ENCODE measurements at regions not wholly inside any gene's neighbourhood (a gene's known extent, or its start where the extent isn't known, plus 50 kb on each side); places are given as distances from the start of the nearest gene placed in this dataset.
"Not testable (repeated sequence)": the region's sequence is repeated elsewhere in the genome, so short reads cannot be mapped to it uniquely, and the experiment has no call there.

DNA sequence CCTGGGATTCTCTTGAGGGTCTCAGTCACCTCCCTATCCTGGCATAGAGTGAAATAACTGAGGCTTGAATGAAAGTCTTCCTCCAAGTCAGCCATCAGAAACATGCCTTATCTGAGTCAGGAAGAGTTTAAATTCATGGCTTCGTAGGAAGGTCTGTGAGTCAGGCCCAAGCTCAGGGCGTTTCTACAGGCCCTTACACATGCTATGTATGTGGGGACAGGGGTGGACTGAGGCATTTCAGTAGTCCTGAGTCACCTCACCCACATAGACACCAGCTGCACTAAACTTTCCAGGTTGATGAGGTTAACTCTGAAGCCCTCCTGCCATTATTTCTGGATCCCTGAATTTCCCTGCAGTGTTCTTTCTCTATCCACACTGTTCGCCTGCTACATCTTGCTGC is 134.6 kb upstream of the RCN1 start:
- no peak for DNase-seq

DNA sequence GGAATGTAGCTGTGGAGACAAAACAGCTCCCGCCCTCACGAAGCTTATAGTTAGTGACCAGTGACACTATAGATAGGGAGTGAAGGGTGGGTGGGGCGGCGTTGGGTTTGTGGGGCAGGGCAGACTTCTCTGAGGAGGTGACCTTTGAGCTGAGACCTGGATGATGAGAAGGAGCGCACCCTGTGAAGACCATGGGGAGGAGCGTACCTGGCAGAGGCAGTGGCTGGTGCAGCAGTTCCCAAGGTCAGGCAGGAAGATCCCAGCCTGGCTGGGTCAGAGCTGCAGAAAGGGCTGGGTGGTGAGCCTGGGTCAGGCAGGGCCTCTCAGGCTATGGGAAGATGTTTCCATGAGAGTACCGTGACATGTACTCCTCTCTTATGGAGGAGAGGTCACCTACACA is 135.0 kb upstream of the RCN1 start:
- no peak for DNase-seq

DNA sequence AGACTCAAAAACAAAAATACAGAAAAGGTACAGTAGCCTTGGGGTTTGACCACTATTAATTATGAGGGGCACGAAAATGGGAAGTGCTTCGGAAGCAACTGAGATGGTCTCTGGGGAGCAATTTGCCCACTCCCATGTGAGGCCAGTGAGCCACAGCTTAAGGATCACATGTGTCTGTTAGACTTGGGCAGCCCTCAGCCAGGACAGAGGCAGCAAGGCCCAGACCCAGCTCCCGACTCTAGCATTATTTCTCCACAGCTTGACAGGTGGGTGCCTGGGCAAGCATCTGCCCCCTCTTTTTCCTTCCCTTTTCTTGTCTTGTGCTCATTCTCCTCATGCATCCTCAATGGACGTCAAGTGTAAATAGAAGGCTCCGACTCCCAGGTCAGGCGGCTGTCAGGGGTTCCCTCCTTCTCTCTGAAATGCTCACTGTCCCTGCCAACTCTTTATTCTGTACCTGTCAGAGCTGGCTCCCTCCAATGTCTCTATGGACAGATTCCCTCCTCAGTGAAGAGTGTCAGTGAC is 137.0 kb upstream of the RCN1 start:
- DNase-seq: no peak

DNA sequence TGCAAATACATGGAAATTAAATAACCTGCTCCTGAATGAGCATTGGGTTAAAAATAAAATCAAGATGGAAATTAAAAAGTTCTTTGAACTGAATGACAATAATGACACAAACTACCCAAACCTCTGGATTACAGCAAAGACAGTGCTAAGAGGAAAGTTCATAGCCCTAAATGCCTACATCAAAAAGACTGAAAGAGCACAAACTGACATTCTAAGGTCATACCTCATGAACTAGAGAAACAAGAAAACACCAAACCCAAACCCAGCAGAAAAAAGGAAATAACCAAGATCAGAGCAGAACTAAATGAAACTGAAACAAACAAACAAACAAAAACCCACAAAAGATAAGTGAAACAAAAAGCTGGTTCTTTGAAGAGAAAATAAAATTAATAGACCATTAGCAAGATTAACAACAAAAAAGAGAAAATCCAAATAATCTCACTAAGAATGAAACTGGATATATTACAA is 138.6 kb upstream of the PAX6 start:
- DNase-seq: not testable (repeated sequence)

DNA sequence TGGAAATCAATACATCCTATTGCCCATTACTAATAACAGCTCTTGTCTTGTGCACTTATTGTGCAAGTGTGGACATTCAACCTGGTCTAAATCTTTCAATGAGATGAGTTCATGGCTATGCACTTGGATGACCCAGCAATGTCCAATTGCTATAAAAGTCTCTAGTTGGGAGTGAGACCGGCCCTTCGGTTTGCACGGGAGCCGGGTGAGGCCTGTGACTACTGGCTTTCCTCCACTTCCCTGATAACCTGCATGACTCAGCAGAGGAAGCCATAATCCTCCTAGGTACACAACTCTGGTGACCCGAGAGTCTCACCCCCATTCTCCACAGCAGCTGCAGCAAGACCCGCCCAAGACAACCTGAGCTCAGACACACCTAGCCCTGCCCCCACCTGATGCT is 135.9 kb upstream of the PAX6 start:
- DNase-seq: no peak

DNA sequence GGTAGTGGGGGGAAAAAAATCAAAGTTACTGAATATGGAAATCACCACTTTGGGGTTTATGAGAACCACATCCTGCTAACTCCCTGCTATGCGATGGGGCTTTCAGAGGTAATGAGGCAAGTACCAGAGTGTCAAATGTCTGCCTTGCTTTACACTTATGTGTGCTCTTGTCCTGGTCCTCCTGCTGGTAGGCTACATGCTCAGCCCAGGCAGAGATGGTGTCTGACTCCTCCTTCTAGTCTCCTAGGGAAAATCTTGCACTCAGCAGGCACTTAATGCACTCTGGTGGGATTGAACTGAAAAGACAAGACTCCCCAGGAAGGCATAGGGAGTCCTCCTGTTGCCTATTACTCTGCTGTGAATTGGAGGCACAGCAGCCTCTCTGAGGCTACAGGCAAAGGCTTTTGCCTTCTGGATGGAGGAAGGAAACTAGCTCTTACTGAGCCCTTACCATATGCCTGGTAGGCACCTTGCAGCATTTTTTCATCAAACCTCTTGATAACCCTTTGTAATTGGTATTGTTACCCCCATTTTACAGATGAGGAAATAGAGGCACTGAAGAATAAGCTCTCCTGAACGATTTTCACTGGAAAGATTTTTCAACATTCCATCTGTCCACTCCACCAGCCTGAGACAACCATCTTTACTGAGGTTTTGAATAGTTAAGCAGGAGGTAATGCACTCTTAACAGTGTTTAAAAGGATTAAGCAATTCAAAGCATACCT is 132.1 kb upstream of the PAX6 start:
- DNase-seq: no peak

DNA sequence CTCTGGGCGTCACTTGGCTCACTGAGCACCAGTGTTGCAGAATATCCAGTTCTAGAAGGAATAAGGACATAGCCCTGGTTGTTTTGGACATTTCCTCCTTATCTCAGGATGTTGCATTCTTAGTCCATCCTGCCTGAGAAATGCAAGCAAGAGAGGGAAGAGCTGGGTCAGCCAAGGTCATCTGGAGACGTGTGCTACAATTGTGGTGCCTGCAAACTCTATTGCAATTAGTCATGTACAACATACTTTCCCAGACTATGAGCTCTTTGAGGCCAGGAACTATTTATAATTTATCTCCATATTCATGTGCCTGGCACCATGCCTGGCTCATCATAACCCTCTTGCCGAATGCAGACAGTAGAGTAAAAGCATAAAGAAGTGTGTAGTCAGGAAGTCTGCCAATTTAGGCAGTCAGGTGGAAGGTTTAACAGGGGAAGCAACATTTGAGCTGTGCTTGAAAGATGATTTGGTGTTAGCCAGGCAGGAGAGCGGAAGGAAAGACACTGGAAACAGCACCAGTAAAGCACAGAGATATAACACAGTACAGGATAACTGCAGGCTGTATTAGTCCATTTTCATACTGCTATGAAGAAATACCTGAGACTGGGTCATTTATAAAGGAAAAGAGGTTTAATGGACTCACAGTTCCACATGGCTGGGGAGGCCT is 129.4 kb upstream of the PAX6 start:
- no peak for DNase-seq

DNA sequence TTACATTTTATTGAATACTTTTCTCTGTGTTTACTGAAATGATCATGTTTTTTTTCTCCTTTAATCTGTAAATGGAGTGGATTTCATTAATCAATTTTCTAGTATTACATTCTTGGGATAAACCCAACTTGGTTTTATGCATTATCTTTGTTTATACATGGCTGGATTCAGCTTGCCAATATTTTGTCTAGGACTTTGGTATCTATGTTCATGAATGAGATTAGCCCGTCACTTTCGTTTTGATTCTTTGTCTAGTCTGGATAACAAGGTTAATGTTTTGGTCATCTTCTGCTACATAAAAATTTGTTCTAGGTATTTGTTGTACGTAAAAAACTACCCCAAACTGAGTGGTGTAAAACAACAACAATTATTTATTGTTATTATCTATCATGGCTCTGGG is 127.9 kb upstream of the PAX6 start:
- DNase-seq: no peak

DNA sequence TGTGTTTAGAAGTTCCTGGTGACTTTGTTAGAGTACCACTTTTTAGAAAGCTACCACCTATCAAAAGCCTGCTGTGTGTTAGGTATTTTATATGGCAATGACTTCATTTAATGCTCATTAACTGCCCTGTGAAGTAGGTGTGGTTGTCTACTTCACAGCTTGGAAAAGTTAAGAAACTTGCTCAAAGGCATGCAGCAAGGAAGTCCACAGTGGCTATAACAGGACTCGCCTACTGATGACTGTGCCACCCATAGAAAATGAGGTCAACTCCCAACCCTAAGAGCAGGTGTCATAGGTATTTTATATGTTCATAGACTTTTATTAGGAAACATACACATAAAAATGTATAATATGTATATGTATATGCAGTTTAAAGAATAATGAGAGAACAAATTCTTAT is 125.2 kb upstream of the PAX6 start:
- DNase-seq: no peak

DNA sequence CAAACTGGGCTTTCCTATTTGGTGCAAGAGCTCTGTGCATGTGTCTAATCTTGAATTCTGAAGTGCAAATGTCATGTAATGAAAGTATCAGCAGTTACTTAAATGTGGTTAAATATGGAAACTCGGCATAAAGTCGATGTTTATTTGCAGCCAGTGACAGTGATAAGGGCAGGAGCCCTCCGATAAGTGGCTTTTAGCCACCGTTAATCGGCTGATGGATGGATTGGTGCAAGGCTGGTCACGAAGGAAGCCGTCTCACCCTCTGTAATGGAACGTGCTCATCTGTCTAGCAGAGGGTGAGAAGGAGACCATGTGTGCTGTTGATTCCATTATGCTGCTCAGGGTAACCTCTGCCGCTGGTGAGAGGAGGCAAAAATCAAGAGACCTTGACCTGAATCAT is 121.8 kb upstream of the PAX6 start:
- DNase-seq: no peak

DNA sequence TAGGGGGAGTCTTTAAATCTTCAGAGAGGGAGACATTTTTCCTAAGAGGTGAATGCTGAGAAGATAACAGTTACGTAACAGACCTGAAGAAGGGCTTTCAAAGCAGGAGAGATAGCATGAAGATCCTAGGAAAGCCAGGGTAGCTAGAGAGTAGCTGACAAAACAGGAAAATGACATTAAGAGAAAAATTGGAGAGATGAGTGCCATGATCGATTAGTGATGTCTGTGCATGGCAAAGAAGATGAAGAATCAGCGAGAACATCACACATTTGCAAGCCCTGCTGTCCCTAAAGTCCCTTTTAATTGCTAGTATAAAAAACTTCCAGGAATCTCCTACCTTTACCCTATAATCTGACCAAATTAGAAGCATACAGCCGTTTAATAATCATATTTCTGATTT is 116.9 kb upstream of the PAX6 start:
- DNase-seq: no peak

DNA sequence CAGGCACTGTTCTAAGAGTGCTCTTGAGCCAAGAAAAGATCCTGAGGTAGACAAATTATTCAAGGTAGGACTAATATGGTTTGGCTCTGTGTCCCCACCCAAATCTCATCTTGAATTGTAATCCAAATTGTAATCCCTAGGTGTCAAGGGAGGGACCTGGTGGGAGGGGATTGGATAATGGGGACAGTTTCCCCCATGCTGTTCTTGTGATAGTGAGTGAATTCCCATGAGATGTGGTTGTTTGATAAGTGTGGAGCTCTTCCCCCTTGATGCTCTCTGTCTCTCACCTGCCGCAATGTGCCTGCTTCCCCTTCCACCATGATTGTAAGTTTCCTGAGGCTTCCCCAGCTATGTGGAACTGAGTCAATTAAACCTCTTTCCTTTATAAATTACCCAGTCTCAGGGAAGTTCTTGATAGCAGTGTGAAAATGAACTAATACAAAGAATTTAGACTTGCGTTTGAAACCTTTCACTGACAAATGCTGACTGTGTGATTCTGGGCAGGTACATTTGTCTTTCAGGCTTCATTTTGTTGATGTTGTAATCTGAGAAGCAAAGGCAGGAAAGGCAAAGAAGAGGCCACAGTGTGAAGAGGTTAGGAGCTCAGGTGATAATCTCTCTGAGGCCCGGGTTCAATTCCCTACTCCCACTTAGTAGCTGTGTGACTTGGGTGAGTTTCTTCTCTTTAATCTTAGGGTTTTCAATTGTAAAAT is 115.8 kb upstream of the PAX6 start:
- DNase-seq: no peak

DNA sequence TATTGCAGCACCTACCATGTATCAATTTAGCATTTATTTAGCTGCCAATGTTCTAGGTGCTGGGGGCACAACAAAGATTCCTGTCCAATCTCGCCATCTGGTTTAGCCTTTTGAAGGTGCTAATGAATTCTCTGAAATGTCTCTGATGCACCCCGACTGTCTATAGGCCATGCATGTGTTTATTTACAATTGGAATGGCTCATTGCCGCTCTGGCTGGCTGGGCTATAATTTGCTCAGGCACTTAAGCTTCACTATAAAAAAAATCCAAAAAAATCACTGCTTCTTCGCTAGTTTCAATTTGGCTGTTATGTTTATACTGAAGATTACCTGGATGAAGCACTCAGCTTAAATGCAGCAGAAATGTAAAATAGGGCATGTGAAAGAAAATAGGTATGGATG is 115.0 kb upstream of the PAX6 start:
- no peak for DNase-seq

DNA sequence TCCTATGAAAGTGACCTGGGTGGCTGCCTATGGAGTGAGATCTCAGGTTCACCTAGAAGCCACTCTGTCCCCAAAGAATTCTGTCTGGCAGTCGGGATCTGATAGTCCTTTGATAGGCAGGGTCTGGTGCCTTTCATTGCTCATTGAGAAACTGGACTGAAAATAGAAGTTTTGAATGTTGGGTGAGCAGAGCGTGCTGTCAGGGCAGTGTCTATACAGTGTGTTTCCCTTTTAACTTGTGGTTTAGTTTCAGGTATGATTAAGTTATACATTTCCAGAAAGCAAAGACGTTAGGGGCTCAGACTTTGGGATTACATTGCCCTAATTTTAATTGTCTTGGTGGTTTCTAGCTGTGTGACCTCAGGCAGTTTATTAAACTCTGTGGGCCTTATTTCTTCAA is 111.3 kb upstream of the PAX6 start:
- DNase-seq: no peak

DNA sequence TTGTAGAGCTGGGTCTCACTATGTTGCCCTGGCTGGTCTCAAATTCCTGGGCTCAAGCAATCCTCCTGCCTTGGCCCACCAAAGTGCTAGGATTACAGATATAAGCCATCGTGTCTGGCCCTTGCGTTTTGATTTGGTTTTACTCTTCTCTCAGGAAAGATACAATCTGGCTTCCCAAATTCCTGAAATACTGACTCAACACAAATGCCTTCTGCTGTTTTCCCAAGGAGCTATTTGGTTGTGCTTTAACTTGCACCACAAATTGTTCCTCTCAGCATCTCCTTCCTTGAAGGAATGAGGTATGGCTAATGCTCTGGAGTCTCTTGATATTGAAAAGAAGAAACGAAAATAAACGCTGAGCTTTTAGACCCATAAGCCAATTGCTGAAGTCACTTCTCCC is 110.0 kb upstream of the PAX6 start:
- DNase-seq: no peak

DNA sequence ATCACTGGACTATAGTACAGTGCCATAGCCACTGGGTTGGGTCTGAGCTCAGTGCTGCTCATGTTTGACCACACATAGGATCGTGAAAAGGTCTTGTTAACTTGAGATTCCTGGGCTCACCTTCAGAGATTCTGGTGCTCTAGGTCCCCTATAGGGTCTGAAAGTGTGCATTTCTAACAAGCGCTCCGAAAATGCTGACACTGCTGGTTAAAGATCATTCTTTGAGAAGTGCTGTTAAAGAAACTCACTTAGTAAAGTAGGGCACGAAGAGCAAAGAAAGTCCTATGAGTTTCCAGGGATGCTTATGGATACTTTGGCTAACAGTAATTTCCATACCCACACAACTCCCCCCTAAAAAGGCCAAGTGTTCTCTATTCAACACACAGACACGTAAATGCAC is 108.1 kb upstream of the PAX6 start:
- DNase-seq: no peak

DNA sequence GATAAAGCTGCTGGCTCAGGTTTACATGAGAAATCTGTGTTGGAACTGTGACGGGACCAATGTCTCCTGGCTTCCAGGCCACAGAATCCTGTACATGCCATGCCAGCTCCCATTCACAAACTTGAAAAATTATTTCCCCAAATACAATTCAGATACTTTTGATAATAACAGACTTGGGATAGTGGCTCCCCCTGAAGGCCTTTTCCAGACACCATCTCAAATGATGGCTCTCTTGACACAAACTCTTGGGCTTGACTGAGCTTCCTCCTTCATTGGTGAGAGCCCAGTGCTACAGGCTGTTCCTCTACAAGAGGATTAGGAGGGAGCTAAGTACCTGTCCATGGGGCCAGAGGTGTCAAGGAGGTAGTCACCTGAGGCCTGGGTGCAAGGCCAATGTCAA is 104.7 kb upstream of the PAX6 start:
- no peak for DNase-seq

DNA sequence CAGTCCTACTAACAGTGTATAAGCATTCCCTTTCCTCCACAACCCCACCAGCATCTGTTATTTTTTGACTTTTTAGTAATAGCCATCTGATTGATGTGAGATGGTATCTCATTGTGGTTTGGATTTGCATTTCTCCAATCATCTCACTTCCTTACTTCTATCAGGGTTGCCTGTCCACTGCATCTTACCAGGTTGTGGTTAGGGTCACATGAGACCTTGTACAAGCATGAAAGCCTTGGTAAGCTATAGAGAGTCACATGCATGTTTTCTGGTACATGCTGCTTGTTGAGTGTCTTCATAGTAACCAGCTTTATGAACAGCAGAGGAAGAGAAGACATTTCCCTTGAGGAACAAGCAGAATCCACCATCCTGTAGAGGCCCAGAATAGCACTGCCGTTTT is 102.9 kb upstream of the PAX6 start:
- no peak for DNase-seq

DNA sequence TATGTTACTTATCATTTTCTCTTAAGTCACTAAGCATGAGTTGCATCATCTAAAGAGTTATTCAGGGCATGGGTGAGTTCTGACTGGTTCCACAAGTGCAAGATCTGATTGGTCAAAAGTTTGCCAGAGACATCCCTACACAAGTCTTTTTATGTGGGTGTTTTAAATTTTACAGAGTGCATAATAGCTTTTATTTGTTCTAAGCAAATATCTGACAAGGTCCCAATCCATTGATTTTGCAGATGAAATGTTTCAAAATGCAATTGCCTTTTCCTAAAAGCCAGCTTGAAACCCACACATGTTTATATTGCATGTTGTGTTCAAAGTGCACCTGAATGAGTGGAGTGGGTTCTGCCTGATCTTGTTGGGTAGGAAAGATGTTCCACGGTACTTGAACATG is 101.7 kb upstream of the PAX6 start:
- no peak for DNase-seq

DNA sequence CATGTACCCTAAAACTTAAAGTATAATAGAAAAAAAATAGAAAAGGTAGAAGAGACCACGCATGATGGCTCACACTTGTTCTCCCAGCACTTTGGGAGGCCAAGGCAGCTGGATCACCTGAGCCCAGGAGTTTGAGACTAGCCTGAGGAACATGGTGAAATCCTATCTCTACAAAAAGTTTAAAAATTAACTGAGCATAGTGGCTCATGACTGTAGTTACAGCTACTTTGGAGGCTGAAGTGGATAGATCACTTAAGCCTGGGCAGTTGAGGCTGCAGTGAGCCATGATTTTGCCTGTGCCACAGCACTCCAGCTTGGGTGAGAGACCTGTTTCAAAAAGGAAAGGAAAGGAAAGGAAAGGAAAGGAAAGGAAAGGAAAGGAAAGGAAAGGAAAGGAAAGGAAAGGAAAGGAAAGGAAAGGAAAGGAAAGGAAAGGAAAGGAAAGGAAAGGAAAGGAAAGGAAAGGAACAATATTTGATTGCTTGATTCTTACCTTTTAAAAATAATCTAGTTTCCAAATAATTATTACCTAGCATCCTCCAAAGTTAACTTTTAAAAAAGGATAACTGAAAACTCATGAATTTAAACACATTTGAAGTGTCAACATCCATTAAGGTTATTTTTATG is 99.9 kb upstream of the PAX6 start:
- DNase-seq: no peak

DNA sequence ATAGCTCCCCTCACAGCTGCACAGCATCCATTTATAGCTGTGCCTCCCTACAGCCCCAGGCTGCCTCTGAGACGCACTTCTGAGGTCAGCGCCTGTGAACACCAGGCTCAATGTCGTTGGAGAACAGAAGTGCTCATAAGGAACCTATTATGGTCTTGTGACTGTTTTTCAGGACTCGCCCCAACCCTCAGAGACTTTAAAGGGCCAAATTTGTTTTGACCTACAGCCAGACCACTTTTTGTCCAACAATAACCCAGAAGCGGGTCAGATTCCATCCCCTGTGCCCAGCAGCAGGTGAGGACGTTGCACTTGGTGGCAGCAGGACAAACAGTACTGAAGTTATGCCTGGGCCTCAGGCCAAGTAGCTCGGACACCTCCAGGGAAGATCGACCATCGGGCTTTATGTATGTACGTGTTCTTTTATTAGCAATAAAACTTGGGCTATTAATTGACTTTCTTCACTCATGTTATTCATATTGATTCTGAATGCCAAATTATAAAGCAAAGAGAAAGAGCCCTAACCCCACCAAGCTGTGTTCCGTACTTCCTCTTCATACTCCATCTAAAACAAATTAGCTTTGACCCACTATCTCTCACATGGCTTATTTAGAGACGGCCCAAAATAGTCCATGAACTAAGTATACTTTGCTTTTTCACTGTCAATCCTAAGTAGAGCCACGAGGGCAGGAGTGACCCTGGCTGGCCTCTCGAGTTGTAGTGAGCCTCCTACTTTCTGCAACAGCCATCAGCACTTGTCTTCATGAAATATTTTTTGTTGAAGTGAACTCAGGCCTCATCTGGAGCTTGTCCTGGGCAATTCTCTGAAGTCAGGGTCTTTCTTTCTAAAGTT is 92.3 kb upstream of the PAX6 start:
- DNase-seq: no peak

DNA sequence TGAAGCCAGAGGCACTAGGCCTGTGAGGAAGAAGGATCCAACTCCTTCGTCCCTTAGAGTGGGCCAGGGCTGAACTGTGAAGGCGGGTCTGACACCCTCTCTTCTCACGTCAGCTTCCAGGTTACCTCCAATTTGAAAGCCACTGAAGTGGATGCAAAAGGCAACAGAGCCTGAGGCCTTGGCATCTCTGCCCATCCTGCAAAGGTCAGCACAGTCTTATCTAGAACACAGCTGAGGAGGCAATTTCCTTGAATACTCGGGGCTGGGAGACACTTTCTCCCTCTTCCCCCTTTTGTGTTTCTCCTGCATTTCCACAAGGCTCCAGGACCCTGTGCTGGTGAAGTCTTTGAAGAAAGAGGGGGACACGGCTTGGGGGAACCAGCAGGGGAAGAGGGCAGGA is 91.6 kb upstream of the PAX6 start:
- DNase-seq: no peak

DNA sequence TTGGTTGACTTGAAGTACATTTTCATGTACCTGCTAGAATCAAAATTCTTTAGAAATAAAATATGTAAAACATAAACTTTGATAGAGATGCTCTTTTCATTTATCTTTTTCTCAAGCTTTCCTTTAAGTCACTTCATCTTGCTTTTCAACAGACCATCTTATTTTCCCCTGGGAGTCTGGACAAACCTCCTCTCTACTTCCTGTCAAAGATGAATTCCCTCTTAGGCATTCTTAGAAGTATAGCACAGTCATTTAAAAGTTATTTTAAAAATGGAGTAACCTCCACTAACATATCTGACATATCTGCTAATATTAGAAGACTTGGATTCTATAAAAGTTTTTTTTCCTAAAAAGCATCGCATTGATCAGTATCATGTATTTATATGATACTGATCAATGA is 84.8 kb upstream of the PAX6 start:
- DNase-seq: no peak
